A549 (cell line): ENCODE measurements at regions not wholly inside any gene's neighbourhood (a gene's known extent, or its start where the extent isn't known, plus 50 kb on each side); places are given as distances from the start of the nearest gene placed in this dataset.

ENCODE experiments used
- ATAC-seq, 2 experiments: fragments of 200-7000 bp in 1 of 2; fragments of >200 bp in 1 of 2; cut with Nextera tagmentation in 1 of 2; cut with Tn5 transposase in 1 of 2; 3 replicates each; pipeline versions ENCODE4 v1.8.0 to v1.9.1; 2018 to 2020; ENCODE audit warnings: mild to moderate bottlenecking in 1 of 2, moderate library complexity in 1 of 2
- CTCF ChIA-PET: fragments of 300-600 bp; sonication (Branson Sonifier 250); formaldehyde crosslinking; extraction: SDS; loops from one replicate; lab custom pipeline; 2021; ENCODE audit warnings: antibody characterized with exemption, inconsistent platforms; lab: Yijun Ruan, JAX
- POLR2A ChIA-PET: fragments of 350-600 bp; formaldehyde crosslinking; extraction: SDS; loops from one replicate; lab custom pipeline; 2021; ENCODE audit warnings: antibody characterized with exemption, inconsistent platforms; lab: Yijun Ruan, JAX
- DNase-seq, 2 experiments: peaks; one replicate each; pipeline versions ENCODE4 v3.0.0 to v3.0.0-alpha.2; 2011 to 2016; ENCODE audit warnings: low read depth in 1 of 2, low spot score in 1 of 2
- FAIRE-seq: peaks from 2 replicates; lab custom pipeline; 2011; peaks lifted over from hg19 to GRCh38; lab: Jason Lieb, UNC
- H3K27ac ChIP-seq, 2 experiments: fragments of >200 bp; sonication (Bioruptor Twin); formaldehyde crosslinking; 3 replicates each; pipeline ENCODE4 v1.5.1; 2016 to 2017
- H3K4me1 ChIP-seq: fragments of >200 bp; sonication (Bioruptor Twin); formaldehyde crosslinking; 3 replicates; pipeline ENCODE4 v1.6.1; 2016
- H3K4me2 ChIP-seq: fragments of >200 bp; sonication (Bioruptor Twin); formaldehyde crosslinking; 3 replicates; pipeline ENCODE4 v1.6.1; 2016
- H3K4me3 ChIP-seq: fragments of >200 bp; sonication (Bioruptor Twin); formaldehyde crosslinking; 3 replicates; pipeline ENCODE4 v1.5.1; 2016
- H3K9me3 ChIP-seq: fragments of >200 bp; sonication (Bioruptor Twin); formaldehyde crosslinking; 3 replicates; pipeline ENCODE4 v1.6.1; 2016
- BHLHE40 ChIP-seq: IDR thresholded peaks from 2 replicates; pipeline ENCODE4 v1.6.1; 2012; ENCODE audit warnings: low read depth, low read length, inconsistent platforms
- CBX2 ChIP-seq: fragments of 200-600 bp; sonication (generic); IDR thresholded peaks from 2 replicates; pipeline ENCODE4 v1.6.1; 2016; ENCODE audit warnings: low read depth, mild to moderate bottlenecking, borderline replicate concordance
- CBX8 ChIP-seq: fragments of 200-600 bp; sonication (generic); IDR thresholded peaks from 2 replicates; pipeline ENCODE4 v1.6.1; 2016
- CEBPB ChIP-seq, 2 experiments: fragments of >200 bp in 1 of 2; sonication (Bioruptor Twin) in 1 of 2; formaldehyde crosslinking in 1 of 2; IDR thresholded peaks; 2 replicates each; pipeline ENCODE4 v1.6.1; 2012 to 2016
- CHD4 ChIP-seq: fragments of 200-600 bp; sonication (generic); IDR thresholded peaks from 2 replicates; pipeline ENCODE4 v1.6.1; 2016; ENCODE audit warnings: antibody characterized with exemption, mild to moderate bottlenecking, borderline replicate concordance
- EHMT2 ChIP-seq: fragments of 200-600 bp; sonication (generic); IDR thresholded peaks from 2 replicates; pipeline ENCODE4 v1.6.1; 2016; ENCODE audit warnings: antibody characterized with exemption, low read depth, mild to moderate bottlenecking, moderate library complexity
- EP300 ChIP-seq, 2 experiments: fragments of >200 bp; sonication (Bioruptor Twin); formaldehyde crosslinking; IDR thresholded peaks; 2 replicates in 1 of 2; 3 replicates in 1 of 2; pipeline ENCODE4 v1.6.1; 2016 to 2017
- FOSL2 ChIP-seq, 2 experiments: fragments of 450-650 bp in 1 of 2; fragments of >200 bp in 1 of 2; sonication (Bioruptor Twin) in 1 of 2; formaldehyde crosslinking; IDR thresholded peaks; 2 replicates each; pipeline versions ENCODE4 v1.5.0 to v1.6.1; 2016 to 2020; ENCODE audit warnings: mild to moderate bottlenecking in 1 of 2, moderate library complexity in 1 of 2
- HOXA7 ChIP-seq: fragments of 250-450 bp; sonication (Bioruptor Pico); IDR thresholded peaks from 2 replicates; pipeline ENCODE4 v1.5.0; 2020; ENCODE audit warnings: mild to moderate bottlenecking, moderate library complexity
- HOXB13 ChIP-seq: fragments of 250-450 bp; sonication (Bioruptor Pico); IDR thresholded peaks from 2 replicates; pipeline ENCODE4 v1.5.0; 2020; ENCODE audit warnings: low read depth, mild to moderate bottlenecking, moderate library complexity
- MYC ChIP-seq: IDR thresholded peaks from 2 replicates; pipeline ENCODE4 v1.6.1; 2012; ENCODE audit warnings: mild to moderate bottlenecking, inconsistent platforms, low read length, improper control_type of control experiment, borderline replicate concordance
- NFE2L2 ChIP-seq: fragments of 150-350 bp; conservative IDR thresholded peaks from 2 replicates; pipeline ENCODE4 v1.6.1; 2014; ENCODE audit warnings: low read length
- NPAS2 ChIP-seq: fragments of 250-450 bp; sonication (Bioruptor Pico); IDR thresholded peaks from 2 replicates; pipeline ENCODE4 v1.8.0; 2022; ENCODE audit warnings: mild to moderate bottlenecking, moderate library complexity, borderline replicate concordance
- PHF8 ChIP-seq: fragments of 200-600 bp; sonication (generic); IDR thresholded peaks from 2 replicates; pipeline ENCODE4 v1.6.1; 2016; ENCODE audit warnings: low read depth, mild to moderate bottlenecking, antibody characterized with exemption, moderate library complexity, borderline replicate concordance
- RNF2 ChIP-seq: fragments of 200-600 bp; sonication (generic); IDR thresholded peaks from 2 replicates; pipeline ENCODE4 v1.6.1; 2016; ENCODE audit warnings: low read depth, mild to moderate bottlenecking, antibody characterized with exemption, moderate library complexity, borderline replicate concordance
- SMC3 ChIP-seq: fragments of >200 bp; sonication (Bioruptor Twin); formaldehyde crosslinking; IDR thresholded peaks from 3 replicates; pipeline ENCODE4 v1.6.1; 2018; ENCODE audit warnings: inconsistent platforms
- TP53 ChIP-seq: fragments of 250-450 bp; sonication (Bioruptor Pico); IDR thresholded peaks from 2 replicates; pipeline ENCODE4 v1.5.0; 2021; ENCODE audit warnings: mild to moderate bottlenecking, moderate library complexity
- ZNF302 ChIP-seq: fragments of 250-450 bp; sonication (Bioruptor Pico); IDR thresholded peaks from 2 replicates; pipeline ENCODE4 v1.9.0; 2021; ENCODE audit warnings: inconsistent platforms, mild to moderate bottlenecking, moderate library complexity
- ZSCAN20 ChIP-seq: fragments of 250-450 bp; sonication (Bioruptor Pico); IDR thresholded peaks from 2 replicates; pipeline ENCODE4 v1.8.0; 2022; ENCODE audit warnings: mild to moderate bottlenecking, moderate library complexity
- WGBS: methylation state at CpG from one replicate; pipeline ENCODE4 v1.1.6; 2017; ENCODE audit errors: missing lambda C conversion rate; 5-methylcytosine and 5-hydroxymethylcytosine counted together
- TF ChIP-seq, protein P1 (sequence below): fragments of 250-450 bp; sonication (Bioruptor Pico); IDR thresholded peaks from 2 replicates; pipeline ENCODE4 v1.5.0; 2020; ENCODE audit warnings: low read depth, mild to moderate bottlenecking, moderate library complexity
- TF ChIP-seq, protein P2 (sequence below): fragments of 250-450 bp; sonication (Bioruptor Pico); IDR thresholded peaks from 2 replicates; pipeline ENCODE4 v1.5.0; 2021; ENCODE audit warnings: mild to moderate bottlenecking, moderate library complexity, borderline replicate concordance
- TF ChIP-seq, protein P3 (sequence below): fragments of 450-650 bp; IDR thresholded peaks from 2 replicates; pipeline ENCODE4 v1.6.1; 2014; ENCODE audit warnings: antibody characterized with exemption
- TF ChIP-seq, protein P4 (sequence below): fragments of >200 bp; sonication (Bioruptor Twin); formaldehyde crosslinking; IDR thresholded peaks from 3 replicates; pipeline ENCODE4 v1.5.1; 2016

DNA sequence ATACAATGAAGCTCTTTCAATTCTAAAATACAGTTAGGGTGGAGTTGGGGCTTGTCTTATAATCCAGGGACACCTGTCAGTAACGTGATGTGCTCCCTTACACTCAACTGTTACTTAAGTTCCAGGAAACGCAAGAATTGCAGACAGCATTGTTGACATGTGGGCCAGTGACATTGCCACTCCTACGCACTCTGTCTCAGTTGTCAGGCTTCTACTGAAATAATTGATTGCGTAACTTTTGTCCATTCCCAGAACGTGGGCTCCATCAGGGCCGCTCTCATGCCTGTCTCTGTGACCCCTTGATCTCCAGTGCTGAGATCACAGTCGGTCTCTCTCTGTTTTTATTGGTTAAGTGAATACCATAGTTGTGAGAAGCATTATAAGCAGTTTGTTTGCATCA, 487.8 kb downstream of the GALR1 start:
- ATAC-seq, result no peak
- no peak overlapping the region for H3K4me2 ChIP-seq
- no peak for FAIRE-seq
- no peak for DNase-seq
- H3K4me3 ChIP-seq, result no peak overlapping the region
- TF ChIP-seq NFE2L2 (no peak), BHLHE40 (no peak), MYC (no peak), CHD4 (no peak), ZSCAN20 (CRISPR knock-in tag) (no peak), NPAS2 (no peak), EHMT2 (no peak), HOXB13 (CRISPR knock-in tag) (no peak), RNF2 (no peak)
- TF ChIP-seq, protein P1, sequence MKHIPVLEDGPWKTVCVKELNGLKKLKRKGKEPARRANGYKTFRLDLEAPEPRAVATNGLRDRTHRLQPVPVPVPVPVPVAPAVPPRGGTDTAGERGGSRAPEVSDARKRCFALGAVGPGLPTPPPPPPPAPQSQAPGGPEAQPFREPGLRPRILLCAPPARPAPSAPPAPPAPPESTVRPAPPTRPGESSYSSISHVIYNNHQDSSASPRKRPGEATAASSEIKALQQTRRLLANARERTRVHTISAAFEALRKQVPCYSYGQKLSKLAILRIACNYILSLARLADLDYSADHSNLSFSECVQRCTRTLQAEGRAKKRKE (CRISPR knock-in tag), result no peak
- TF ChIP-seq, protein P2, sequence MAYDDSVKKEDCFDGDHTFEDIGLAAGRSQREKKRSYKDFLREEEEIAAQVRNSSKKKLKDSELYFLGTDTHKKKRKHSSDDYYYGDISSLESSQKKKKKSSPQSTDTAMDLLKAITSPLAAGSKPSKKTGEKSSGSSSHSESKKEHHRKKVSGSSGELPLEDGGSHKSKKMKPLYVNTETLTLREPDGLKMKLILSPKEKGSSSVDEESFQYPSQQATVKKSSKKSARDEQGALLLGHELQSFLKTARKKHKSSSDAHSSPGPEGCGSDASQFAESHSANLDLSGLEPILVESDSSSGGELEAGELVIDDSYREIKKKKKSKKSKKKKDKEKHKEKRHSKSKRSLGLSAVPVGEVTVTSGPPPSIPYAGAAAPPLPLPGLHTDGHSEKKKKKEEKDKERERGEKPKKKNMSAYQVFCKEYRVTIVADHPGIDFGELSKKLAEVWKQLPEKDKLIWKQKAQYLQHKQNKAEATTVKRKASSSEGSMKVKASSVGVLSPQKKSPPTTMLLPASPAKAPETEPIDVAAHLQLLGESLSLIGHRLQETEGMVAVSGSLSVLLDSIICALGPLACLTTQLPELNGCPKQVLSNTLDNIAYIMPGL (CRISPR knock-in tag), result no peak
- no peak overlapping the region for H3K27ac ChIP-seq
- ChIA-PET POLR2A (no interaction called here), CTCF (no interaction called here)
- H3K9me3 ChIP-seq, result no peaks in the 10 kb centered on the region
- H3K4me1 ChIP-seq, result no peaks in the 10 kb centered on the region
- WGBS, result 2% methylated on average over 7 of the region's 7 CpGs

DNA sequence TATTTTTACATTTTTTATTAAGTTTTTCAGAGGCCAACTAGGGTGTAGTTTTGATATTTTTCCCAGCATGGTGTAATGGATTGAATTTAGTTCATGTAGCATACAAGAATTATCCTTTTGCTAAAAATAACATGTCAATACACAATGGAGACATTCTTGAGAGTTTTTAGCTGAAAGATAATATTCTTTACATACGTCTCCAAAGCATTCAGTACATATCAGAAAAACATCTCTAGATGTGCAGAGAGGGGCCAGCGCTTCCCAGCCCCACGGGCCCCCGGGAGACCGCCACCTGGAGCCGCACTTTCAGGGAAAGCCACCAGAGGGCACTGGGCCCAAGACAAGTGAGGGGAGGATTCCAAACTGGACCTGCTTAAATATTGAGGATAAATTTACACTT, 499.4 kb downstream of the GALR1 start:
- ChIA-PET POLR2A (no interaction called here), CTCF (interaction anchor here (0.6 kb wide), 1 partner anchor 151 kb away, joined by 4 read pairs; no protein-coding TSS in a partner anchor)
- no peaks in the 10 kb centered on the region for H3K9me3 ChIP-seq
- no peaks in the 10 kb centered on the region for H3K4me1 ChIP-seq
- DNase-seq (peak in 1 of 2 experiments; percentile 3), FAIRE-seq (no peak), ATAC-seq (peak in 1 of 2 experiments; percentile 59; a peak in 2 of 6 replicates)
- H3K4me3 ChIP-seq, result no peak overlapping the region
- WGBS, result 3% methylated on average over 6 of the region's 6 CpGs
- no peak overlapping the region for H3K4me2 ChIP-seq
- TF ChIP-seq HOXA7 (CRISPR knock-in tag), result no peak
- TF ChIP-seq FOSL2 (IDR thresholded peaks at IDR 0.05), result no peak
- no peak for TF ChIP-seq FOSL2 (CRISPR knock-in tag; IDR thresholded peaks at IDR 0.05)
- TF ChIP-seq EP300 (IDR thresholded peaks at IDR 0.05), result no peak
- TF ChIP-seq CBX2, result no peak
- TF ChIP-seq, protein P3, sequence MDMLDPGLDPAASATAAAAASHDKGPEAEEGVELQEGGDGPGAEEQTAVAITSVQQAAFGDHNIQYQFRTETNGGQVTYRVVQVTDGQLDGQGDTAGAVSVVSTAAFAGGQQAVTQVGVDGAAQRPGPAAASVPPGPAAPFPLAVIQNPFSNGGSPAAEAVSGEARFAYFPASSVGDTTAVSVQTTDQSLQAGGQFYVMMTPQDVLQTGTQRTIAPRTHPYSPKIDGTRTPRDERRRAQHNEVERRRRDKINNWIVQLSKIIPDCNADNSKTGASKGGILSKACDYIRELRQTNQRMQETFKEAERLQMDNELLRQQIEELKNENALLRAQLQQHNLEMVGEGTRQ, result no peak
- TF ChIP-seq BHLHE40, result no peak
- TF ChIP-seq CBX8, result no peak
- TF ChIP-seq, protein P4, sequence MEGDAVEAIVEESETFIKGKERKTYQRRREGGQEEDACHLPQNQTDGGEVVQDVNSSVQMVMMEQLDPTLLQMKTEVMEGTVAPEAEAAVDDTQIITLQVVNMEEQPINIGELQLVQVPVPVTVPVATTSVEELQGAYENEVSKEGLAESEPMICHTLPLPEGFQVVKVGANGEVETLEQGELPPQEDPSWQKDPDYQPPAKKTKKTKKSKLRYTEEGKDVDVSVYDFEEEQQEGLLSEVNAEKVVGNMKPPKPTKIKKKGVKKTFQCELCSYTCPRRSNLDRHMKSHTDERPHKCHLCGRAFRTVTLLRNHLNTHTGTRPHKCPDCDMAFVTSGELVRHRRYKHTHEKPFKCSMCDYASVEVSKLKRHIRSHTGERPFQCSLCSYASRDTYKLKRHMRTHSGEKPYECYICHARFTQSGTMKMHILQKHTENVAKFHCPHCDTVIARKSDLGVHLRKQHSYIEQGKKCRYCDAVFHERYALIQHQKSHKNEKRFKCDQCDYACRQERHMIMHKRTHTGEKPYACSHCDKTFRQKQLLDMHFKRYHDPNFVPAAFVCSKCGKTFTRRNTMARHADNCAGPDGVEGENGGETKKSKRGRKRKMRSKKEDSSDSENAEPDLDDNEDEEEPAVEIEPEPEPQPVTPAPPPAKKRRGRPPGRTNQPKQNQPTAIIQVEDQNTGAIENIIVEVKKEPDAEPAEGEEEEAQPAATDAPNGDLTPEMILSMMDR, result no peak; the same call in 2 of the 3 replicates
- TF ChIP-seq CEBPB (IDR thresholded peaks at IDR 0.05), result no peak
- no peak for TF ChIP-seq EHMT2
- no peak for TF ChIP-seq TP53 (CRISPR knock-in tag)
- TF ChIP-seq SMC3, result no peak
- no peak for TF ChIP-seq PHF8
- TF ChIP-seq RNF2, result no peak
- TF ChIP-seq ZNF302 (CRISPR knock-in tag), result no peak
- no peak overlapping the region for H3K27ac ChIP-seq
